GM18867 (cell line): ENCODE measurements at regions not wholly inside any gene's neighbourhood (a gene's known extent, or its start where the extent isn't known, plus 50 kb on each side); places are given as distances from the start of the nearest gene placed in this dataset.

ENCODE experiments used
- ATAC-seq: cut with Tn5 transposase; IDR thresholded peaks from one replicate; pipeline ENCODE4 v1.9.1; 2021; ENCODE audit warnings: mild to moderate bottlenecking, moderate library complexity; ENCODE audit not compliant: unreplicated experiment

DNA sequence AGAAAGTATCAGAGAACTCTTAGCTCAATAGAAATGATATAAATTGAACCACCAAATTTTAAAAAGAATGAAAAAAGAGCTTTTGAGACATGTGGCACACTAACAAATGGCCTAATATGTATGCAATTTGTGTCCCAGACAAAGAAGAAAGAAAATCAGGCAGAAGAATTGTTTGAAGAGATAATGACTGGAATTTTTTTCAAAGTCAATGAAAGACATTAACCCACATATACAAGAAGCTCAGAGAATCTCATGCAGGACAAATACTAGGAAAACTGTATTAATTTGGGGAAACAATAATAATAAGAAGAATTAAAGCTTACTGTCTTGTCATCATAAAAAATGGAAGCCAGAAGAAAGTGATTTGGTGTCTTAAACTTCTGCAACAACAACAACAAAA, 304.1 kb upstream of the RND3 start:
- no peak for ATAC-seq

- no peak for ATAC-seq
These were observed 302.0 kb upstream of the RND3 start for GRCh38 chr2:150789376-150789905.

DNA sequence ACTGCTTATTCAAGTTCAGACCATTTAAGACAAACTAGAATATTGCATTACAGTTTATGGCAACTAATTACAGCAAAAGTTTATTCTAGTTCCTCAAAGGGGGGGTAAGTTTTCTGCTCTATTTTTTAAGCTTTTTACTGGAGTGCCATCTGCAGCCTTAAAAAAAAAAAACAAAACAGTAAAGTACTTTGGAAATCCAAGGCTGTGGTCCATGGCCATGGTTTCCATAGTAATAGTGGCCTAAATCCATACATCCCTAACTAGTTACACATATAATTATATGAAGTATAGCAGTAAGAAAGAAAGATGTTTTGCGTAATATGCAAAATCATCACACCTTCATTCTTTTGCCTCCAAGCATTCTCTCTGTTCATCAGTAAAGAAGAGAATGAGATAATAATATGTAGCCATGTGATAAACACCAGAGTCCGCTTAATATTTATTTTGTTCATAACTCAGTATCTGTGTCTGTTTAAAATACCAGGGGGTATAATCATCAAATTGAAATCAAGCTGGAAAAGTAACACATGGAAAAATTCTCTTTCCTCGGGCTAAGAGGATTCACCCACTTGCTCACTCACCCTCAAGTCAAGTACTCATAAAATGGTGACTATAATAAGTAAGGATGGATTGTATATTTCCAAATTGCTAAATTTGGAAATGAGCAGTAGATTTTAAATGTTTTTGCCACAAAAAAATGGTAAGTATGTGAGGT, 301.1 kb upstream of the RND3 start:
- no peak for ATAC-seq

DNA sequence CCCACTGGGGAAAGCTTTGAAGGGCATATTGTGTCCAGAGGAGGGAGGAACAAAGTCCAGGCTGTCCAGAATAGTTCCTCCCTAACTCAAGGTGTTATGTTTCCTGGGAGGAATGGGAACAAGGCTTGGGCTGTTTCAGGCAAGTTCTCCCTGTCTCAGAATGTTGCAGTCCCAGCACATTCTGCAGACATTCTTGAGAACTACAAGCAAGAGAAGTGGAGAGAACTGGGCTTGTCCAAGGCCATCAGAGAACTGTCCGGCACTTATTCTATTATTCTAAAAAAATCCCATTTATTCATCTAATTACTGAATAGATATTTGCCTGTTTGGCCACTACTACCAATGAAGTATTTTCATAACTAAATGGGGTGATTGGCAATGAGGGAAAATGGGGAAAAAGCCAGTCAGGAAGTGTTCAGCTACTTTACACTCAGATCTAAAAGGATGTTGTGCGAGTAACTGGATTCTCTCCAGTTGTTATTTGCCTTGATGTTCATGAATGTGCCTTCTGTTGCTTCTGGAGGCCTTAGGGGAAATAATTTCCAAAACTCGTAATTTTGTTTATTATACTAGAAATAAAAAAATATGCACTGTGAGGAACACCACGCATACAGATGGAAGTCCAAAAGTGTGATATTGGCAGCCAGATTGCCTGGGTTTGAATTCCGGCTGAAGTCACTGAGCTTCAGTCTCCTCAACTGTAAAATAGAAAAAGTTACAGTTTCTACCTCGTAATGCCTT, 300.1 kb upstream of the RND3 start:
- no peak for ATAC-seq

DNA sequence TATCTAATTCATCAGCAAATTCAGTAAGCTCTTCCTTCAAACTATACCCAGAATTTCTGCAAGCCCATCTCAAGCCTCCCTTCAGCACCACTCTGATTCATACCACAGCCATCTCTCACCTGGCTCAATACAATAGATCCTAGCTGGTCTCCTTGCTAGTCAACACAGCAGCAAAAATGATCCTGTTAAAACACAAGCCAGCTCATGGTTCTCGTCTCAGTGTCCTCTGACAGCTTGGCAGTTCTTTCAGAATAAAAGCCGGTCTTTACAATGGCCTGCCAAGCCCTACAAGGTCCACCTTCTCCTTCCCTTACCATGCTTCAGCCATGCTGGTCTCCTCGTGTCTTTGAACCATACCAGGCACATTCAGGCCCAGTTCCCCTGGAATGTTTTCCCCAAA, 296.9 kb upstream of the RND3 start:
- no peak for ATAC-seq

DNA sequence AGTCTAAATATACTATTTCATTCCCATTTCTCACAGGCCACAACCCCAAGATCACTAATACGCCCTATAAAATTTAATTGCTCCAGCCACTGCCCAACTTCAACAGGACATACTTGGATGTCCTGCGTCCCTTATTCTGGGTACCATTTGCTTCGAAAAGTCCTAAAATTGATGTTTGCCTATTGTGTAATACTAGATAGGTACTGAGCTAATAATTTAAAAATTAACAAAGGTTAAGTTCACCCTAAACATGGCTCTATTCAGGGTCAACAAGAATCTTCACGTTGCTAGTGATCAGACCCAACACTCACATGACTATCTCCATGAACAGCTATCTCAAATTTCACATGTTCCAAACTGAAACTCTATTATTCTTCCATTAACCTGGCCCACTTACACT, 296.4 kb upstream of the RND3 start:
- no peak for ATAC-seq

DNA sequence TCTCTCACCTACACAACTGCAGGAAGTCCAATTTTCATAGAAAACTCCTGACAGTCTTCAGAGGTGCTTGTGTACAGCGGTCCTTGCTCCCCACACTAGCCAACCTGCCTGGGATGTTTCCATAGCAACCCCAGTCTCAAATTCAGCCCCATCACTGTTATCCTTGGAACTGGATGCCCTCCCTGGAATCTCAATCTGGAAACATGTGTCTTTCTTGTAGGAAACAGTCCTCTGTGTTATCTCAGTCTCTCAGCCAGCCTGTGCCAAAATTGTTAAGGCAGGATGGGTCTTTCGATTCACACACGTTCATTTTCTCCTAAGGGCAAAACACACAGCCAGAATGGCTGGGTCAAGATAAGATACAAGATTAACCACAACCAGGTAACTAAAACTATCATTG, 295.5 kb upstream of the RND3 start:
- ATAC-seq = no peak

DNA sequence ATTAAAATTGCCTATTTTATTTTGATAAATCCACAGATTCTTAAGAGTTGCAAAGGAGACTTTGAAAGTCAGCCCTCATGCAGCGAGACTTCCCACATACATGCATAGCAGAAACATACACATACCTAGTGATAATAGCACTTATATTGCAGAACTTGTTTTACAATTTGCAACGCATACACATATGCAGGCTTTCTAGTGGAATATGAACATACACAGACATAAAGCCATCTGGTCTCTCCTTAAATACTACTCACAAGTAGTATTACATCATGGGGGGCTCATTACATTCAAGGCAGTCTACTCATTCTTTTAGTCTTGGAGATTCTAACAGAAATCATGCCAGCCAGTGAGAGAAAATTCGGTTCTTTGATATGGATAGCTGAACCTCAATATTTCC, 295.1 kb upstream of the RND3 start:
- ATAC-seq = no peak

- no peak for ATAC-seq
These were observed 293.7 kb upstream of the RND3 start for GRCh38 chr2:150781142-150781541.

- ATAC-seq = no peak
These were observed 291.4 kb upstream of the RND3 start for GRCh38 chr2:150778828-150779227.

GRCh38 chr2:150769421-150769820, 282.0 kb upstream of the RND3 start:
- ATAC-seq = no peak

DNA sequence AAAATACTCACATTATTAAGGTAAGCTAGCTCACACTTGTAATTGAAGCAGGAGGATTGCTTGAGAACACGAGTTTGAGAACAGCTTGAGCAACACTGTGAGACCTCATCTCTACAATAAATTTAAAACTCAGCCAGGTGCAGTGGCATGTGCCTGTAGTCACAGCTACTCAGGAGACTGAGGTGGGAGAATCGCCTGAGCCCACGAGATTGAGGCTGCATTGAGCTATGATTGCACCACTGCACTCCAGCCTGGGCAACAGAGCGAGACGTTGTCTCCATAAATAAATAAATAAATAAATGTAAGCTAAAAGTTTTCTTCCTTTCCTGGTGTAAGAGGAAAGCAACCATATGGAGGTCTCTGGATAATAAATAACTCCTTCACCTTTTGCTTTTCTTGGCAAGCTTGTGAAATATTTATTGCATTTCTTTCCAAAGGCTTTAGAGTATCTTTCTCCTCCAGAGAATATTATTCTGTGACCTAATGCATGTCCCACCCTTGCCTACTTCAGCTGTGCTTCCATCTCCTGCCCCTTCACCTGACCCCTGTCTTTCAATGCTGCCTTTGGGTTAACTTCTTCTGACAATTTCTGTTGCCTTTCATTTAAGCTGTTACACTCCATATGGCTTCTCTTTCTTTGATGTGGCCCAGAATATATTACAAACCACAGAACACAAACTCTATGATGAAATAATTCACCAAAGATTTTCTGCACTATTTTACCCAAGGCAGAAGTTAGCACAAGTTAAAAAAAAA, 280.7 kb upstream of the RND3 start:
- no peak for ATAC-seq

- no peak for ATAC-seq
These were observed 275.1 kb upstream of the RND3 start for GRCh38 chr2:150762571-150762970.

DNA sequence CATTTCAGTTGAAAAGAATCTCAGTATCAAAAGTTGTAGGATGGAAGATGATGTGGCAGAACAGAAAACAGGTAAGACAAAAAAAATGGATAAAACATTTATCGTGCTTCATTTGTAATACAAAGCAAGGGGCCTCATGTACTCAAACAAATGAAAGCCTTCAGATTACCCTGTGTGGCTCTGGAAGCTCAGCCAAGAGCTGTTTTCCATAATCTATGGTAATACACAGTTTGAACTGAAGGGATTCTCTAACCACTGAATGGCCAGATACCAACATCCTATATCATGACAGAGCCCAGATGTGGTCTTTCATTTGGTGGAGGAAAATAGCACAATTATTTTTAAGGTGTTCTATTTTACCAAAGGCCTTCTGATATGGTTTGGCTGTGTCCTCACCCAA, 272.1 kb upstream of the RND3 start:
- ATAC-seq = no peak

GRCh38 chr2:150759106-150759505, 271.6 kb upstream of the RND3 start:
- ATAC-seq = no peak

GRCh38 chr2:150752229-150752628, 264.8 kb upstream of the RND3 start:
- ATAC-seq = no peak

- ATAC-seq = no peak
These were observed 263.3 kb upstream of the RND3 start for GRCh38 chr2:150750720-150751119.

- no peak for ATAC-seq
These were observed 254.6 kb upstream of the RND3 start for GRCh38 chr2:150742094-150742493.

DNA sequence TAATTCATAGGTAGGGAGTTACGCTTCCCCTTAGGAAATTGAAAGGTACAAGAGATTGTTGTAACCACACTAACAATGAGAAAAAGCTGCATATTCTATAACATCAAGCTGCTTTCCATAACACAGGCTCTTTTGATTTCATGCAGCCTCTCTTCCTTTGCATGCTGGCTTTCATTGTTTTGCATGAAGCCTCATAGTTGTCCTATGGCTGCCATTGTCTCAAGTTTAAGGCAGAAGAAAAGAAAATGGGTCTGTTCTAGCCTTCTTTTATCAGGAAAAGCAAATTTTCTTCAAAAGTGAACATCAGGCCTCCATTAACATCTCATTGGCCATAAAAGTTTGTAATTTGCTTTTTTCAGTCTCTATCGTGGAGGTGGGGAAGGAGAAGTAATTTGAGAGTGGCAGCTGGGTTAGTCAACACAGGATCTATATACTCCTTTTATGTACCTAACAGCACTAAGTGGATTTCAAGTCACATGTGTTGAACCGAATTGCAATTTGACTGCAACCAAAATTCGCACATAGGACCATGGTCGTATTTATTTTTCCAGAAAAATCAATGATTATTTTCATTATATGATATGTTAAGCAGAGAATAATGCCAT, 248.5 kb upstream of the RND3 start:
- ATAC-seq = no peak

DNA sequence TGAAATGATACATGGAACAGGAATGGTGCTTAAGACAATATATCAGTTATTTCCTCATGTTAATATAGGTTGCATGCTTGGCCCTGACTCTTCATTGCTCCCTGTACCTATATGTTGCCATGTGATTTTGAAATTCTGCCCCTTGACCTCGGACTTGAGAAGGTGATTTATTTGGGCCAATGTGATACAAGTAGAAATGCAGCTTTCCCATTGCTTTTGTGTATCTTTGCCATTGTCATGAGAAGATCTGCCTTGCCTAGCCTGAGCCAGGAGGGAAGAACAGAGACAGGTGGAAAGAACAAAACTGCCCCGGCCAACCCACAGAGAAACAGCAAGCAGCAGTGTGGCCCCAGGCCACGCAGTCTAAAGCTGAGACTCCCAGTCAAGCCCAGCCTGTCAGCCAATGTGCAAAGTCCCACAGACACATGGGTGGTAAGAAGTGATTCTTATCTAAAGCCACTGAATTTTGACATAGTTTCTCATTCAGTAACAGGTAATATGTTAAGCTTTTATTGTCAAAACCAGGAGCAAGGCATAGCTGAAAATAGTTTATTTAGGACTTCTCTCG, 245.7 kb upstream of the RND3 start:
- ATAC-seq = no peak

- ATAC-seq = no peak
These were observed 245.0 kb upstream of the RND3 start for GRCh38 chr2:150732491-150732890.
